ENCODE measurements at regions not wholly inside any gene's neighbourhood (a gene's known extent, or its start where the extent isn't known, plus 50 kb on each side); places are given as distances from the start of the nearest gene placed in this dataset.

- TF ChIP-seq, protein P1, sequence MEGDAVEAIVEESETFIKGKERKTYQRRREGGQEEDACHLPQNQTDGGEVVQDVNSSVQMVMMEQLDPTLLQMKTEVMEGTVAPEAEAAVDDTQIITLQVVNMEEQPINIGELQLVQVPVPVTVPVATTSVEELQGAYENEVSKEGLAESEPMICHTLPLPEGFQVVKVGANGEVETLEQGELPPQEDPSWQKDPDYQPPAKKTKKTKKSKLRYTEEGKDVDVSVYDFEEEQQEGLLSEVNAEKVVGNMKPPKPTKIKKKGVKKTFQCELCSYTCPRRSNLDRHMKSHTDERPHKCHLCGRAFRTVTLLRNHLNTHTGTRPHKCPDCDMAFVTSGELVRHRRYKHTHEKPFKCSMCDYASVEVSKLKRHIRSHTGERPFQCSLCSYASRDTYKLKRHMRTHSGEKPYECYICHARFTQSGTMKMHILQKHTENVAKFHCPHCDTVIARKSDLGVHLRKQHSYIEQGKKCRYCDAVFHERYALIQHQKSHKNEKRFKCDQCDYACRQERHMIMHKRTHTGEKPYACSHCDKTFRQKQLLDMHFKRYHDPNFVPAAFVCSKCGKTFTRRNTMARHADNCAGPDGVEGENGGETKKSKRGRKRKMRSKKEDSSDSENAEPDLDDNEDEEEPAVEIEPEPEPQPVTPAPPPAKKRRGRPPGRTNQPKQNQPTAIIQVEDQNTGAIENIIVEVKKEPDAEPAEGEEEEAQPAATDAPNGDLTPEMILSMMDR (IDR thresholded peaks at IDR 0.05): no peak
- no peak for TF ChIP-seq CBX8 (IDR thresholded peaks at IDR 0.05)
- no peak for TF ChIP-seq USF2 (IDR thresholded peaks at IDR 0.05)
- no peak for TF ChIP-seq TFCP2L1 (CRISPR knock-in tag; IDR thresholded peaks at IDR 0.05)
Measured at GRCh38 chr18:28607991-28608390, 431.1 kb upstream of the CDH2 start.
